Spleen (tissue), 7 donors: ENCODE measurements at regions not wholly inside any gene's neighbourhood (a gene's known extent, or its start where the extent isn't known, plus 50 kb on each side); places are given as distances from the start of the nearest gene placed in this dataset.

Source experiments
- POLR2A ChIP-seq, 3 donors: fragments of 450-650 bp; IDR thresholded peaks; one replicate each; pipeline ENCODE4 v1.5.1; 2017; ENCODE audit warnings: antibody characterized with exemption in 3 of 3, mild to moderate bottlenecking in 1 of 3
- TF ChIP-seq, protein P1 (sequence below), 11 experiments: fragments of 200-600 bp in 7 of 11; fragments of 450-650 bp in 4 of 11; sonication (generic) in 4 of 11; IDR thresholded peaks in 8 of 11; conservative IDR thresholded peaks in 3 of 11; 1 replicate in 7 of 11; 2 replicates in 4 of 11; pipeline versions ENCODE4 v1.4.0 to v1.8.0; 2016 to 2021; ENCODE audit warnings: antibody characterized with exemption in 11 of 11, inconsistent platforms in 4 of 11, mild to moderate bottlenecking in 1 of 11
- donor health status: DM: no; HTN: no; CAD: no; lungs with moderate emphysema.
- donor health status: DM: no; HTN: no; CAD: no.
- donor health status: DM: no; HTN: no; CAD: no.

DNA sequence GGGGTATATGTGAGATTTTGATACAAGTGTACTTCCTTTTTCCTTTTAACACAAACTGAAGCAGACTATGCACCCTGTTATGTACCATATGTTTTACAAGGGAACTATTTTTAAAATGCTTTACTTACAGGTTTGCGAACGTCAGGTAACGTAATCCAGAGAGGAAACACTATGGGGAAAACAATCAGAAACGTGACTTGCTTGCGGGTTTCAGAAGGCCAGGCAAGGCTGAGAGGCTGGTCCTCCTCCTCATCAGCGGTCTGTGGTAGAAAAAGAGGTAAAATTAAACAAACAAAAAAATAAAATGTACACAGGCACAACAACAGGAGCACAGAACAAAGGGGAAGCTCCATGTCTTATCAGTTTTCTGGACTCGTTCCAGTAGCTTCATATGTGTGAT, 141.2 kb downstream of the ACER2 start:
- TF ChIP-seq POLR2A (IDR thresholded peaks at IDR 0.05), result no peak
- TF ChIP-seq, protein P1, sequence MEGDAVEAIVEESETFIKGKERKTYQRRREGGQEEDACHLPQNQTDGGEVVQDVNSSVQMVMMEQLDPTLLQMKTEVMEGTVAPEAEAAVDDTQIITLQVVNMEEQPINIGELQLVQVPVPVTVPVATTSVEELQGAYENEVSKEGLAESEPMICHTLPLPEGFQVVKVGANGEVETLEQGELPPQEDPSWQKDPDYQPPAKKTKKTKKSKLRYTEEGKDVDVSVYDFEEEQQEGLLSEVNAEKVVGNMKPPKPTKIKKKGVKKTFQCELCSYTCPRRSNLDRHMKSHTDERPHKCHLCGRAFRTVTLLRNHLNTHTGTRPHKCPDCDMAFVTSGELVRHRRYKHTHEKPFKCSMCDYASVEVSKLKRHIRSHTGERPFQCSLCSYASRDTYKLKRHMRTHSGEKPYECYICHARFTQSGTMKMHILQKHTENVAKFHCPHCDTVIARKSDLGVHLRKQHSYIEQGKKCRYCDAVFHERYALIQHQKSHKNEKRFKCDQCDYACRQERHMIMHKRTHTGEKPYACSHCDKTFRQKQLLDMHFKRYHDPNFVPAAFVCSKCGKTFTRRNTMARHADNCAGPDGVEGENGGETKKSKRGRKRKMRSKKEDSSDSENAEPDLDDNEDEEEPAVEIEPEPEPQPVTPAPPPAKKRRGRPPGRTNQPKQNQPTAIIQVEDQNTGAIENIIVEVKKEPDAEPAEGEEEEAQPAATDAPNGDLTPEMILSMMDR (IDR thresholded peaks at IDR 0.05 in 8 of 11, conservative IDR thresholded peaks at IDR 0.05 in 3 of 11), result no peak
